B cell (primary cell): ENCODE measurements at regions not wholly inside any gene's neighbourhood (a gene's known extent, or its start where the extent isn't known, plus 50 kb on each side); places are given as distances from the start of the nearest gene placed in this dataset.

ENCODE experiments used
- ATAC-seq: fragments of 200-7000 bp; cut with Tn5 transposase; one replicate; pipeline ENCODE4 v1.10.0; 2021; ENCODE audit warnings: low read depth, mild to moderate bottlenecking, moderate number of reproducible peaks, moderate library complexity
- CTCF ChIA-PET: fragments of 350-600 bp; sonication (Branson Sonifier 250); formaldehyde crosslinking; loops from one replicate; lab custom pipeline; 2021; ENCODE audit warnings: antibody characterized with exemption, inconsistent platforms; lab: Charles Lee
- POLR2A ChIA-PET: fragments of 350-600 bp; sonication (Branson Sonifier 250); formaldehyde crosslinking; loops from one replicate; lab custom pipeline; 2021; ENCODE audit warnings: antibody characterized with exemption; lab: Charles Lee
- DNase-seq: peaks from one replicate; pipeline ENCODE4 v3.0.0; 2013
- H2AFZ ChIP-seq: 2 replicates; pipeline ENCODE4 v1.6.1; 2012; ENCODE audit warnings: mild to moderate bottlenecking, low read depth, low read length; ENCODE audit not compliant: insufficient read depth, poor library complexity, severe bottlenecking
- H3K27ac ChIP-seq, 2 donors: 1 replicate in 1 of 2; 2 replicates in 1 of 2; pipeline ENCODE4 v1.5.1; 2012 to 2013; ENCODE audit warnings: low read length in 2 of 2, mild to moderate bottlenecking in 2 of 2, moderate library complexity in 1 of 2
- H3K27me3 ChIP-seq, 4 experiments: fragments of 200-600 bp in 1 of 4; sonication (generic) in 1 of 4; replicated peaks in 1 of 4; 1 replicate in 2 of 4; 2 replicates in 2 of 4; pipeline versions ENCODE4 v1.6.1 to v1.7.0; 2013 to 2016; ENCODE audit warnings: low read length in 3 of 4, mild to moderate bottlenecking in 2 of 4, mixed read lengths in 1 of 4, moderate library complexity in 1 of 4; ENCODE audit not compliant: insufficient read depth in 4 of 4, control insufficient read depth in 3 of 4; ENCODE audit errors: control extremely low read depth in 1 of 4
- H3K36me3 ChIP-seq, 2 experiments: replicated peaks in 1 of 2; 1 replicate in 1 of 2; 2 replicates in 1 of 2; pipeline versions ENCODE4 v1.6.1 to v1.7.1; 2013; ENCODE audit warnings: low read length in 1 of 2; ENCODE audit not compliant: insufficient read depth in 2 of 2, control insufficient read depth in 1 of 2; ENCODE audit errors: control extremely low read depth in 1 of 2, extremely low read depth in 1 of 2
- H3K4me1 ChIP-seq, 2 donors: fragments of 200-600 bp in 1 of 2; sonication (generic) in 1 of 2; 1 replicate in 1 of 2; 2 replicates in 1 of 2; pipeline versions ENCODE4 v1.5.1 to v1.6.1; 2013 to 2017; ENCODE audit warnings: low read length in 2 of 2; ENCODE audit not compliant: control insufficient read depth in 2 of 2, insufficient read depth in 2 of 2
- H3K4me2 ChIP-seq: replicated peaks from 2 replicates; pipeline ENCODE3; 2012; ENCODE audit warnings: mild to moderate bottlenecking, low read depth, low read length; ENCODE audit not compliant: poor library complexity, severe bottlenecking
- H3K4me3 ChIP-seq, 5 experiments: fragments of 200-600 bp in 1 of 5; sonication (generic) in 1 of 5; 1 replicate in 3 of 5; 2 replicates in 2 of 5; pipeline versions ENCODE4 v1.5.1 to v1.7.0; 2011 to 2016; ENCODE audit warnings: low read length in 4 of 5, mild to moderate bottlenecking in 4 of 5, low read depth in 2 of 5, control low read depth in 1 of 5, moderate library complexity in 1 of 5; ENCODE audit not compliant: insufficient read depth in 1 of 5; ENCODE audit errors: control extremely low read depth in 1 of 5, extremely low read depth in 1 of 5
- H3K79me2 ChIP-seq: fragments of 200-600 bp; sonication (generic); one replicate; pipeline ENCODE4 v1.6.0; 2016; ENCODE audit warnings: low read length; ENCODE audit not compliant: control insufficient read depth, insufficient read depth
- H3K9ac ChIP-seq: fragments of 200-600 bp; sonication (generic); 2 replicates; pipeline ENCODE4 v1.6.1; 2017; ENCODE audit warnings: mild to moderate bottlenecking, low read length, moderate library complexity
- H3K9me3 ChIP-seq, 3 donors: one replicate each; pipeline versions ENCODE4 v1.6.1 to v1.7.1; 2013; ENCODE audit warnings: low read length in 2 of 3; ENCODE audit not compliant: control insufficient read depth in 2 of 3, insufficient read depth in 1 of 3; ENCODE audit errors: control extremely low read depth in 1 of 3
- H4K20me1 ChIP-seq: 2 replicates; pipeline ENCODE4 v1.6.0; 2012; ENCODE audit warnings: mild to moderate bottlenecking, low read length; ENCODE audit not compliant: insufficient read depth, control insufficient read depth, poor library complexity, severe bottlenecking
- H3K27ac Mint-ChIP-seq: one replicate; pipeline ENCODE4 v1.8.0; 2021; ENCODE audit warnings: mixed read lengths
- H3K27me3 Mint-ChIP-seq: one replicate; pipeline ENCODE4 v1.8.0; 2021; ENCODE audit warnings: mixed read lengths
- H3K4me1 Mint-ChIP-seq: one replicate; pipeline ENCODE4 v1.8.0; 2021; ENCODE audit warnings: mixed read lengths
- H3K4me3 Mint-ChIP-seq: one replicate; pipeline ENCODE4 v1.8.0; 2021; ENCODE audit warnings: mixed read lengths
- H3K9me3 Mint-ChIP-seq: one replicate; pipeline ENCODE4 v1.8.0; 2022; ENCODE audit warnings: mixed read lengths; ENCODE audit not compliant: insufficient read depth
- EZH2 ChIP-seq: IDR thresholded peaks from 2 replicates; pipeline ENCODE4 v1.6.1; 2012; ENCODE audit warnings: borderline replicate concordance, low read depth, mild to moderate bottlenecking, moderate library complexity, low read length; ENCODE audit not compliant: insufficient read depth, poor library complexity, severe bottlenecking
- WGBS: methylation state at CpG from one replicate; pipeline ENCODE4 v1.1.5; 2013; ENCODE audit warnings: missing lambda C conversion rate; ENCODE audit not compliant: insufficient coverage; 5-methylcytosine and 5-hydroxymethylcytosine counted together
- intact Hi-C: fragments of 100-400 bp; cut with micrococcal nuclease; formaldehyde crosslinking; loops from one replicate; pipeline ENCODE4 v1.10.0; 2022
- TF ChIP-seq, protein P1 (sequence below): fragments of 200-600 bp; IDR thresholded peaks from one replicate; pipeline ENCODE4 v1.8.0; 2022; ENCODE audit warnings: antibody characterized with exemption, mild to moderate bottlenecking

DNA sequence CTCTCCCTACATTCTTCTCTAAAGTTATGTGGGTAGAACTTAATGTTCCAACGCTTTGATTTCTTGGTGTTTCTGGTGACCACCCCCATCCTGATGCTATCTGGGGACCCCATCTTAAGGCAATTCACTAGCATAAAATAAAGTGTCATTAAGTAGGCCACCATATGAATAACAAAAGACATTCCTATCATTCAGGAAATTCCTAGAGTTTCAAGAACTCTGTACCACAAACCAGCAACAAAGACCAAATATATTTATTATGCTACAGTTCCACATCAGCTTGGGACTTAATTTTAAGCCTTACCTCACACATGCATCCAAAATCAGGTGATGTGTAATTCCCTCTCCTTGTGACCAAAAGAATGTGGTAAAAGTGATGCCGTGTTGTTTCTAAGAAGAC, 254.6 kb upstream of the LRRC4C start:
- Histone ChIP-seq H3K9me3 (no peaks in the 10 kb centered on the region), H3K4me2 (no peak overlapping the region), H3K4me1 (no peaks in the 10 kb centered on the region), H3K27ac (no peak overlapping the region), H2AFZ (no peak overlapping the region), H4K20me1 (no peaks in the 10 kb centered on the region), H3K4me3 (no peak overlapping the region), H3K9ac (no peak overlapping the region), H3K79me2 (no peaks in the 10 kb centered on the region), H3K36me3 (no peaks in the 10 kb centered on the region), H3K27me3 (no peaks in the 10 kb centered on the region)
- ATAC-seq, result no peak
- WGBS, result 83% methylated on average over 1 of the region's 2 CpGs
- TF ChIP-seq EZH2, result no peak
- TF ChIP-seq, protein P1, sequence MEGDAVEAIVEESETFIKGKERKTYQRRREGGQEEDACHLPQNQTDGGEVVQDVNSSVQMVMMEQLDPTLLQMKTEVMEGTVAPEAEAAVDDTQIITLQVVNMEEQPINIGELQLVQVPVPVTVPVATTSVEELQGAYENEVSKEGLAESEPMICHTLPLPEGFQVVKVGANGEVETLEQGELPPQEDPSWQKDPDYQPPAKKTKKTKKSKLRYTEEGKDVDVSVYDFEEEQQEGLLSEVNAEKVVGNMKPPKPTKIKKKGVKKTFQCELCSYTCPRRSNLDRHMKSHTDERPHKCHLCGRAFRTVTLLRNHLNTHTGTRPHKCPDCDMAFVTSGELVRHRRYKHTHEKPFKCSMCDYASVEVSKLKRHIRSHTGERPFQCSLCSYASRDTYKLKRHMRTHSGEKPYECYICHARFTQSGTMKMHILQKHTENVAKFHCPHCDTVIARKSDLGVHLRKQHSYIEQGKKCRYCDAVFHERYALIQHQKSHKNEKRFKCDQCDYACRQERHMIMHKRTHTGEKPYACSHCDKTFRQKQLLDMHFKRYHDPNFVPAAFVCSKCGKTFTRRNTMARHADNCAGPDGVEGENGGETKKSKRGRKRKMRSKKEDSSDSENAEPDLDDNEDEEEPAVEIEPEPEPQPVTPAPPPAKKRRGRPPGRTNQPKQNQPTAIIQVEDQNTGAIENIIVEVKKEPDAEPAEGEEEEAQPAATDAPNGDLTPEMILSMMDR, result no peak
- H3K9me3 Mint-ChIP-seq, result no peaks in the 10 kb centered on the region
- no peak for DNase-seq
- H3K4me1 Mint-ChIP-seq, result no peaks in the 10 kb centered on the region
- ChIA-PET CTCF (no interaction called here), POLR2A (no interaction called here)
- no peak overlapping the region for H3K27ac Mint-ChIP-seq
- intact Hi-C loops, result no loop called here
- H3K4me3 Mint-ChIP-seq, result no peak overlapping the region
- H3K27me3 Mint-ChIP-seq, result no peaks in the 10 kb centered on the region

DNA sequence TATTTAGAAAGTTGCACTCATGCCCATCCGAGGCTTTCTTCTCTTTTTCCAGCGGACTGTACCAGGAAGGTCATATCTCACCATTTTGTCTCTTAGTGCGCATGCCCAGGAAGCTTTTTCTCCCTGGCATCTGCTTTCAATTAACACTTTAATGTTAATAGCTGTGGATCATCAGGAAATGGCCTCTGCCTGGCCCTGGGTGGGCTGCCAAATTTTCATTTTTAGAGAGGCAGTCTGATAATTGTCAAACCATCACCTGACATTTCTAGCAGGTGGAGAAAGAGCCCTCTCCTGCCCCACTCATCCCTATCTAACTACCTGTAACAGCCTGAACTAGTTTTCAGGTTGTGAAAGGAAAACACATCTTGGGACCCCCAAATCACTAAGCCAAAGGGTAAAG, 257.4 kb upstream of the LRRC4C start:
- ATAC-seq, result no peak
- POLR2A ChIA-PET, result no interaction called here

More for the DNA sequence above, 257.4 kb upstream of the LRRC4C start:
- H3K4me1 Mint-ChIP-seq, result no peaks in the 10 kb centered on the region
- no peak overlapping the region for H3K27ac ChIP-seq
- no peaks in the 10 kb centered on the region for H3K79me2 ChIP-seq
- no peaks in the 10 kb centered on the region for H3K9me3 ChIP-seq
- no peak overlapping the region for H2AFZ ChIP-seq
- no peaks in the 10 kb centered on the region for H4K20me1 ChIP-seq
- H3K4me1 ChIP-seq, result no peaks in the 10 kb centered on the region
- H3K9me3 Mint-ChIP-seq, result peaks cover 3% of the 10 kb centered on the region
- intact Hi-C loops, result no loop called here
- WGBS, result 82% methylated on average over 2 of the region's 3 CpGs
- no peak for TF ChIP-seq EZH2
- TF ChIP-seq, protein P1, result no peak
- H3K27ac Mint-ChIP-seq, result no peak overlapping the region
- H3K9ac ChIP-seq, result no peak overlapping the region
- CTCF ChIA-PET, result interaction anchor here (0.7 kb wide), 1 partner anchor 415 kb away, joined by 3 read pairs; no protein-coding TSS in a partner anchor
- no peak overlapping the region for H3K4me2 ChIP-seq
- no peaks in the 10 kb centered on the region for H3K27me3 Mint-ChIP-seq
- no peaks in the 10 kb centered on the region for H3K36me3 ChIP-seq
- H3K27me3 ChIP-seq, result no peaks in the 10 kb centered on the region
- H3K4me3 ChIP-seq, result no peak overlapping the region
- no peak overlapping the region for H3K4me3 Mint-ChIP-seq
- no peak for DNase-seq
